HFFc6 (cell line): ENCODE measurements at regions not wholly inside any gene's neighbourhood (a gene's known extent, or its start where the extent isn't known, plus 50 kb on each side); places are given as distances from the start of the nearest gene placed in this dataset.
"Not testable (repeated sequence)": the region's sequence is repeated elsewhere in the genome, so short reads cannot be mapped to it uniquely, and the experiment has no call there.

Experiments
- DNase-seq: peaks from one replicate; pipeline ENCODE4 v3.0.0-alpha.2; 2018
- H3K27ac Mint-ChIP-seq: 2 replicates; pipeline ENCODE4 v1.8.0; 2020; ENCODE audit warnings: mild to moderate bottlenecking, mixed read lengths
- H3K27me3 Mint-ChIP-seq: 2 replicates; pipeline ENCODE4 v1.8.0; 2021; ENCODE audit warnings: mild to moderate bottlenecking, moderate library complexity, mixed read lengths; ENCODE audit not compliant: insufficient read depth
- H3K36me3 Mint-ChIP-seq: 2 replicates; pipeline ENCODE4 v1.8.0; 2021; ENCODE audit warnings: low read depth, mixed read lengths
- H3K4me1 Mint-ChIP-seq: 2 replicates; pipeline ENCODE4 v1.8.0; 2020; ENCODE audit warnings: low read depth, mixed read lengths
- H3K4me3 Mint-ChIP-seq: 2 replicates; pipeline ENCODE4 v1.8.0; 2020; ENCODE audit warnings: mild to moderate bottlenecking, moderate library complexity, mixed read lengths
- H3K9me3 Mint-ChIP-seq: 2 replicates; pipeline ENCODE4 v1.8.0; 2020; ENCODE audit warnings: mild to moderate bottlenecking, mixed read lengths
- TF ChIP-seq, protein P1 (sequence below): fragments of 200-600 bp; sonication (generic); IDR thresholded peaks from 2 replicates; pipeline ENCODE4 v1.5.0; 2021; ENCODE audit warnings: antibody characterized with exemption, mild to moderate bottlenecking

DNA sequence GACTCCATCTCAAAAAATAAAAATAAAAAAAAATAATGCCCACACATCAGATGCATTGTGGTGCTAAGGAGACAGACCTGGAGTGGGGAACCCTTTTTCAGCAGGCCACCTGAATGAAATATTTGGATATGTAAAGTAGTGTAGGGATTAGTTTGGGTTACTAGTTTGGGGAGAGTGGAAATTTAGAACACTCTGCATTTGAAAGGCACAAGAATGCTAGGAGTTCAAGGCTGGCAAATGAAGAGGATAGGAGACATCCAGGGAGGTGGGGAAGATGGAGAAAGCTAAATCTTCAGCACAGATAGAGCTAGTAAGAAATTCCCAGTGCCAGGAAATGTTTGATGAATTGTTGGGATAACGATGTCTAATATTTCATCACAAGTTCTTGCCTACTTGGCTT is 298.3 kb upstream of the ERCC4 start:
- Mint-ChIP-seq H3K27me3 (no peaks in the 10 kb centered on the region; the same call in 1 of the 2 replicates), H3K4me1 (no peaks in the 10 kb centered on the region), H3K4me3 (no peak overlapping the region), H3K9me3 (peaks cover 39% of the 10 kb centered on the region), H3K36me3 (no peaks in the 10 kb centered on the region), H3K27ac (no peak overlapping the region)
- DNase-seq = no peak
- TF ChIP-seq, protein P1, sequence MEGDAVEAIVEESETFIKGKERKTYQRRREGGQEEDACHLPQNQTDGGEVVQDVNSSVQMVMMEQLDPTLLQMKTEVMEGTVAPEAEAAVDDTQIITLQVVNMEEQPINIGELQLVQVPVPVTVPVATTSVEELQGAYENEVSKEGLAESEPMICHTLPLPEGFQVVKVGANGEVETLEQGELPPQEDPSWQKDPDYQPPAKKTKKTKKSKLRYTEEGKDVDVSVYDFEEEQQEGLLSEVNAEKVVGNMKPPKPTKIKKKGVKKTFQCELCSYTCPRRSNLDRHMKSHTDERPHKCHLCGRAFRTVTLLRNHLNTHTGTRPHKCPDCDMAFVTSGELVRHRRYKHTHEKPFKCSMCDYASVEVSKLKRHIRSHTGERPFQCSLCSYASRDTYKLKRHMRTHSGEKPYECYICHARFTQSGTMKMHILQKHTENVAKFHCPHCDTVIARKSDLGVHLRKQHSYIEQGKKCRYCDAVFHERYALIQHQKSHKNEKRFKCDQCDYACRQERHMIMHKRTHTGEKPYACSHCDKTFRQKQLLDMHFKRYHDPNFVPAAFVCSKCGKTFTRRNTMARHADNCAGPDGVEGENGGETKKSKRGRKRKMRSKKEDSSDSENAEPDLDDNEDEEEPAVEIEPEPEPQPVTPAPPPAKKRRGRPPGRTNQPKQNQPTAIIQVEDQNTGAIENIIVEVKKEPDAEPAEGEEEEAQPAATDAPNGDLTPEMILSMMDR = no peak

DNA sequence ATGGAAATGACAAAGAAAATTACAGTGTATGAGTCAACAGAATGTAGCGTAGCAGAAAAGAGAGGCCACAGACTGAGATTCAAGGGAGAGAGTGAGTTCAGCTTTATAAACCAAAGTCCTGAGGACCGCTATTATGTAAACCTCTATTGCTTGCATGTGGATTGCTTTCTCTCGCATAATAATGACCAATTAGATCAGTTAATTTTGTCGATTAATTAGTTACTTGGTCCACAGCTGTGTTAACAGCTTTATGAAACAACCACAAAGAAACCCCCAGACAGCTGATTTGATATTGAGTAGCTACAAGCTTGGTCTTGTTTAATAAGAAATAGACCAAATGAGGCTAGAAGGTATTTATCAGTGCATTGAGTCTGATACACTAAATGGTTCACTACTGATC is 291.8 kb upstream of the ERCC4 start:
- no peak for DNase-seq
- Mint-ChIP-seq H3K27ac (no peak overlapping the region), H3K9me3 (peaks cover 41% of the 10 kb centered on the region), H3K4me1 (no peaks in the 10 kb centered on the region), H3K27me3 (no peaks in the 10 kb centered on the region), H3K4me3 (no peak overlapping the region), H3K36me3 (no peaks in the 10 kb centered on the region)
- TF ChIP-seq, protein P1 = no peak

DNA sequence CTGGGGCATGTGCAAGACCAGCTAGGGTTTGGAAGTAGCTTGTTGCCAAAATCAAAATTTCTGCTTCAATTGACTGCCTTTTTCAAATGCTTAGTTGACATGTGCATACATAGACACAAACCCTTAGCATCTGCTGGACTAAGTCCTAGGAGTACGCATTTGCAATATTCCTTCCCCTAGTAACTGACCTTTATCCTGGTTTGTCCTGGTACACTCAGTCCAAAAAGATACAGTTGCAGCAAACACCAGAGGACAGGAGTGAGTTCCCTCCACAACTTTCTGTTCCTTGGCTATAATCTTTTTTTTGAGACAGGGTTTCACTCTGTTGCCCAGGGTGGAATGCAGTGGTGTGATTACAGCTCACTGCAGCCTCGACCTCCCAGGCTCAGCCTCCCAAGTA is 290.2 kb upstream of the ERCC4 start:
- TF ChIP-seq, protein P1 = no peak
- H3K36me3 Mint-ChIP-seq = no peaks in the 10 kb centered on the region
- no peaks in the 10 kb centered on the region for H3K4me1 Mint-ChIP-seq
- no peak overlapping the region for H3K4me3 Mint-ChIP-seq
- H3K9me3 Mint-ChIP-seq = peaks cover 35% of the 10 kb centered on the region
- no peak overlapping the region for H3K27ac Mint-ChIP-seq
- H3K27me3 Mint-ChIP-seq = no peaks in the 10 kb centered on the region
- no peak for DNase-seq

DNA sequence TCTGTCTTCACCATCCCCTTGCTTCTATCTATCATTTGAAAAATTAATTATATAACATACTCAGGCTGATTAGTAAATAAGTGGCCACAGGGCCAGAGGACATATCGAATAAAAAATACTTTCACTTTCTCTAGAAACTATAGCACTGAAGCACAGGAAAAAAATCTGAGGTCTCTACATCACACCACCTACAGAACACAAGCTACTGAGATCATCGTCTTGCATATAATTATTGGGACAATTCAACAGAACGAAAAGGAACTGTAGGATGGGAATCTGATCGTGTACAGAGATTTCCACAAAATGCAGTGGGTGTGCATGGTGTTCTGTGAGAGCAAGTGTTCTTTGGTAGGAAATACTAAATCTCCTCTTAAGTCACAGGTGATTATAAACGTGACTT is 289.6 kb upstream of the ERCC4 start:
- Mint-ChIP-seq H3K27me3 (no peaks in the 10 kb centered on the region), H3K36me3 (no peaks in the 10 kb centered on the region), H3K27ac (no peak overlapping the region), H3K9me3 (peaks cover 37% of the 10 kb centered on the region), H3K4me3 (no peak overlapping the region), H3K4me1 (no peaks in the 10 kb centered on the region)
- DNase-seq = no peak
- TF ChIP-seq, protein P1 = no peak

DNA sequence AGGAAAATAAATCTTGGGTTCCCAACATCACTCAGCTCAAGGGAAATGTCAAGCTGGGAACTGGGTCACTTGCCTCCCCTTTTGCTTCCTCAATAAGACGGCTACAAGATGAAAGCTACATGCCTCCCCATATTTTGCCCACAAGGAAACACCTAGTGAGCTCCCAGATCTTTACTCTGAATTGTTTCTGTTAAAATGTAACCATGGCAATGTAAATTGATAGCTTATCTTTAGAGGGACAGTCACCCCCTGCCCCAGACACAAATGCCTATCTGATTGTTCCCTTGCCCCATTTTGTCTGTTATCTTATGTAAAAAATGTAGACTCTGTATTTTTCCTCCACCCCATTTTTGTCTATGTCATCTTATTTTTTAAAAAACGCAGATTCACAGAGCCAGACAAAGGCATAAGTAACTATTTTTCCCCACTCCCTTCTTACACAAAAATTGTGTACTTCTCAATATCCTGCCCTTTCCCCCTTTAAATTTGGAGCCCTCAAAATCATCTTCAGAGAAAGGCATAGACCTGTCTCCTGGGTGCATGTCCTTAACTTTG is 288.7 kb upstream of the ERCC4 start:
- no peak overlapping the region for H3K27ac Mint-ChIP-seq
- no peak for DNase-seq
- H3K9me3 Mint-ChIP-seq = peaks cover 41% of the 10 kb centered on the region
- H3K27me3 Mint-ChIP-seq = no peaks in the 10 kb centered on the region
- H3K4me1 Mint-ChIP-seq = no peaks in the 10 kb centered on the region
- H3K36me3 Mint-ChIP-seq = no peaks in the 10 kb centered on the region
- H3K4me3 Mint-ChIP-seq = no peak overlapping the region
- TF ChIP-seq, protein P1 = no peak

DNA sequence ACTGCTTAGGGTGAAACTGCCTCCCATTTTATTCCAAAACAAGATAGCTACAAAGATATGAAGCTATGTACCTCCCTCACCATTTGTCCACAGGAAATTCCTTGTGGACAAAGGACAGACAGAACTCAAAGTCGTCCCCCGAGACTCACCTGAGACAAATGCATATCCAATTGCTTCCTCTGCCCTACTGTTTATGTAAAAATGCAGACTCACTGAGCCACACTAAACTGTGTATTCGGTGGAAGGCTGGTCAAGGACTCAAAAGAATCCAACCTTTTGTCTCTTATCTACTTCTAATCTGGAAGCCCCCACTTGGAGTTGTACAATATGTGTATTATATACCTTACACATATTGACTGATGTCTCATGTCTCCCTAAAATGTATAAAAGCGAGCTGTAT is 288.0 kb upstream of the ERCC4 start:
- Mint-ChIP-seq H3K4me3 (no peak overlapping the region), H3K4me1 (no peaks in the 10 kb centered on the region), H3K36me3 (no peaks in the 10 kb centered on the region), H3K27ac (no peak overlapping the region), H3K27me3 (no peaks in the 10 kb centered on the region), H3K9me3 (peaks cover 44% of the 10 kb centered on the region)
- TF ChIP-seq, protein P1 = no peak
- no peak for DNase-seq

DNA sequence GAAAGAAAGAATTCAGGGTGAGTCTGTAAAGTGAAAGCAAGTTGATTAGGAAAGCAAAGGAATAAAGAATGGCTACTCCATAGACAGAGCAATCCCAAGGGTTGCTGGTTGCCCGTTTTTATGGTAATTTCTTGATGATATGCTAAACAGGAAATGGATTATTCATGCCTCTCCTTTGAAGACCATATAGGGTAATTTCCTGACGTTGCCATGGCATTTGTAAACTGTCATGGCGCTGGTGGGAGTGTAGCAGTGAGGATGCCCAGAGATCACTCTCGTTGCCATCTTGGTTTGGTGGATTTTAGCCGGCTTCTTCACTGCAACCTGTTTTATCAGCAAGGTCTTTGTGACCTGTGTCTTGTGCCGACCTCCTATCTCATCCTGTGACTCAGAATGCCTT is 287.4 kb upstream of the ERCC4 start:
- H3K4me1 Mint-ChIP-seq, H3K27me3 Mint-ChIP-seq, DNase-seq, H3K36me3 Mint-ChIP-seq, H3K27ac Mint-ChIP-seq, H3K4me3 Mint-ChIP-seq: not testable (repeated sequence)
- peaks cover 44% of the 10 kb centered on the region for H3K9me3 Mint-ChIP-seq
